ENCODE measurements at regions not wholly inside any gene's neighbourhood (a gene's known extent, or its start where the extent isn't known, plus 50 kb on each side); places are given as distances from the start of the nearest gene placed in this dataset.

DNA sequence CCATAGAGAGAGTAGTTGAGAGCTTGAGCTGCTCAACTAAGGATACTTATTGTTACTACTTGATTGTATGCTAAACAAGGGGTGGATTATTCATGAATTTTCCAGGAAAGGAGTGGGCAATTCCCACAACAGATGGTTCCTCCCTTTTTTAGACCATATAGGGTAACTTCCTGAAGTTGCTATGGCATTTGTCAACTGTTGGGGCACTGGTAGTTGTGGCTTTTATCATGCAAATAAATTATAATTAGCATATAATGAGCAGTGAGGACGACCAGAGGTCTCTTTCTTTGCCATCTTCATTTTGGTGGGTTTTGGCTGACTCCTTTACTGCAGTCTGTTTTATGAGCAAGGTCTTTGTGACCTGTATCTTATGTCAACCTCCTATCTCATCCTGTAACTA is 1403.5 kb upstream of the PABPC4L start:
- Histone ChIP-seq H3K4me3 (no peak overlapping the region), H3K27ac (no peak overlapping the region), H4K20me1 (ENCODE audit: insufficient read depth, poor library complexity, severe bottlenecking) (no peaks in the 10 kb centered on the region), H2AFZ (no peak overlapping the region), H3K9me2 (replicated peaks; ENCODE audit: insufficient read depth) (no peaks in the 10 kb centered on the region), H3K9me3 (ENCODE audit: low read depth) (no peaks in the 10 kb centered on the region), H3K4me1 (ENCODE audit: insufficient read depth) (no peaks in the 10 kb centered on the region), H3K36me3 (replicated peaks; ENCODE audit: insufficient read depth, low read depth) (no peaks in the 10 kb centered on the region), H3K27me3 (no peaks in the 10 kb centered on the region), H3K79me2 (no peaks in the 10 kb centered on the region), H3K4me2 (no peak overlapping the region)
- no peak for DNase-seq (ENCODE audit: low spot score)
- no peak for TF ChIP-seq EZH2phosphoT487 (IDR thresholded peaks at IDR 0.05; ENCODE audit: low read depth, severe bottlenecking, unreplicated experiment)
- no peak for TF ChIP-seq EZH2 (IDR thresholded peaks at IDR 0.05; ENCODE audit: borderline replicate concordance)
- no peak for TF ChIP-seq CTCF (IDR thresholded peaks at IDR 0.05; ENCODE audit: poor library complexity)
- 17% methylated on average over 1 of the region's 1 CpG for WGBS (ENCODE audit: low lambda C conversion rate, missing lambda C conversion rate)

DNA sequence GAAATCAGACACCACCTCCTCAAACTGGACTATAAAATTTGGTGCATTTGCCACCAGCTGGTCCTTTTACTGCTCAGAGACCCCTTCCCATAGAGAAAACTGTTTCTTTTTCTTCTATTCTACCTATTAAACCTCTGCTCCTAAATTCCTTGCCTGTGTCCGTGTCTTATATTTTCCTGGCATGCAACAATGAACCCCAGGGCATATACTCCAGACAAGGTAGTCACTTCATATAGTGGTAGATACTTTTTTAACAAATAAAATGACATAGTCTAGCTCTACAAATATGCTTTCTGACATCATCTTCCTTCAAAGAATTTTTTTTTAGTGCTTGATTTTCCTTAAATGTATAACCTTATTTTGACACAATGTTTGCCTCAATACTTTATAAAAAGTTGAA is 1402.9 kb upstream of the PABPC4L start:
- Histone ChIP-seq H3K36me3 (replicated peaks; ENCODE audit: insufficient read depth, low read depth) (no peaks in the 10 kb centered on the region), H3K4me2 (no peak overlapping the region), H3K9me3 (ENCODE audit: low read depth) (no peaks in the 10 kb centered on the region), H3K27ac (no peak overlapping the region), H2AFZ (no peak overlapping the region), H3K4me1 (ENCODE audit: insufficient read depth) (no peaks in the 10 kb centered on the region), H3K9me2 (replicated peaks; ENCODE audit: insufficient read depth) (no peaks in the 10 kb centered on the region), H3K79me2 (no peaks in the 10 kb centered on the region), H3K4me3 (no peak overlapping the region), H4K20me1 (ENCODE audit: insufficient read depth, poor library complexity, severe bottlenecking) (no peaks in the 10 kb centered on the region), H3K27me3 (no peaks in the 10 kb centered on the region)
- no peak for DNase-seq (ENCODE audit: low spot score)
- TF ChIP-seq EZH2 (IDR thresholded peaks at IDR 0.05; ENCODE audit: borderline replicate concordance): no peak
- no peak for TF ChIP-seq CTCF (IDR thresholded peaks at IDR 0.05; ENCODE audit: poor library complexity)
- no peak for TF ChIP-seq EZH2phosphoT487 (IDR thresholded peaks at IDR 0.05; ENCODE audit: low read depth, severe bottlenecking, unreplicated experiment)
- 79% methylated on average over 1 of the region's 1 CpG for whole genome bisulfite sequencing (ENCODE audit: low lambda C conversion rate, missing lambda C conversion rate)

GRCh38 chr4:135601351-135601750 is 1399.8 kb upstream of the PABPC4L start:
- no peaks in the 10 kb centered on the region for H3K79me2 ChIP-seq
- H4K20me1 ChIP-seq (ENCODE audit: insufficient read depth, poor library complexity, severe bottlenecking): no peaks in the 10 kb centered on the region
- no peak for TF ChIP-seq EZH2 (IDR thresholded peaks at IDR 0.05; ENCODE audit: borderline replicate concordance)
- TF ChIP-seq CTCF (IDR thresholded peaks at IDR 0.05; ENCODE audit: poor library complexity): no peak
- no peak for TF ChIP-seq EZH2phosphoT487 (IDR thresholded peaks at IDR 0.05; ENCODE audit: low read depth, severe bottlenecking, unreplicated experiment)
- H3K36me3 ChIP-seq (replicated peaks; ENCODE audit: insufficient read depth, low read depth): no peaks in the 10 kb centered on the region
- H3K4me2 ChIP-seq: no peak overlapping the region
- no peak for DNase-seq (ENCODE audit: low spot score)
- no peaks in the 10 kb centered on the region for H3K9me3 ChIP-seq (ENCODE audit: low read depth)
- no peak overlapping the region for H2AFZ ChIP-seq
- no peak overlapping the region for H3K27ac ChIP-seq
- H3K4me3 ChIP-seq: no peak overlapping the region
- no peaks in the 10 kb centered on the region for H3K9me2 ChIP-seq (replicated peaks; ENCODE audit: insufficient read depth)
- WGBS (ENCODE audit: low lambda C conversion rate, missing lambda C conversion rate): 87% methylated on average over 1 of the region's 1 CpG
- H3K4me1 ChIP-seq (ENCODE audit: insufficient read depth): no peaks in the 10 kb centered on the region
- no peaks in the 10 kb centered on the region for H3K27me3 ChIP-seq

DNA sequence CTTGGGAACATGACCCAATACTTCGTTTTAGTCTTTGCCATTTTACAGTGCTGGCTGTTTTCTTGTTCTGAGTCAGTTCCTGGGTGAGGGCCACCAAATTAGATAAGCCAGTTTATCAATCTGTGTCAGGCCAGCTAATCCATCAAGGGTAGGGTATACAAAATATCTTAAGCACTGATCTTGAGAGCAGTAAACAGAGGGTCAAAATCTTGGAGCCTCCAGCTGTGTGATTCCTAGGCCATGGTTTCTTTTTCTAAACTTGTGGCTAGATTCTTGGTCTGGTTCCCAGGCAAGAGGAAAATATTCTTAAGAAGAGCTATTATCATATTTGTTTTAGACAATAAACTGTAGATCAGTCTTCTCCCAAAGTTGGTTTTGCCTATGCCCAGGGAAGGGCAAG is 1396.6 kb upstream of the PABPC4L start:
- H3K4me2 ChIP-seq: no peak overlapping the region
- no peak for DNase-seq (ENCODE audit: low spot score)
- H2AFZ ChIP-seq: no peak overlapping the region
- H3K9me3 ChIP-seq (ENCODE audit: low read depth): no peaks in the 10 kb centered on the region
- no peak overlapping the region for H3K27ac ChIP-seq
- no peak for TF ChIP-seq EZH2 (IDR thresholded peaks at IDR 0.05; ENCODE audit: borderline replicate concordance)
- no peak for TF ChIP-seq EZH2phosphoT487 (IDR thresholded peaks at IDR 0.05; ENCODE audit: low read depth, severe bottlenecking, unreplicated experiment)
- no peak for TF ChIP-seq CTCF (IDR thresholded peaks at IDR 0.05; ENCODE audit: poor library complexity)
- H3K79me2 ChIP-seq: no peaks in the 10 kb centered on the region
- WGBS (ENCODE audit: low lambda C conversion rate, missing lambda C conversion rate): 64% methylated on average over 1 of the region's 1 CpG
- H3K27me3 ChIP-seq: no peaks in the 10 kb centered on the region
- H4K20me1 ChIP-seq (ENCODE audit: insufficient read depth, poor library complexity, severe bottlenecking): no peaks in the 10 kb centered on the region
- H3K4me1 ChIP-seq (ENCODE audit: insufficient read depth): no peaks in the 10 kb centered on the region
- H3K9me2 ChIP-seq (replicated peaks; ENCODE audit: insufficient read depth): no peaks in the 10 kb centered on the region
- H3K36me3 ChIP-seq (replicated peaks; ENCODE audit: insufficient read depth, low read depth): no peaks in the 10 kb centered on the region
- no peak overlapping the region for H3K4me3 ChIP-seq
